Pancreas (tissue), 10 donors: ENCODE measurements at regions not wholly inside any gene's neighbourhood (a gene's known extent, or its start where the extent isn't known, plus 50 kb on each side); places are given as distances from the start of the nearest gene placed in this dataset.

ENCODE experiments used
- ATAC-seq, 4 donors: fragments of 200-7000 bp; cut with Tn5 transposase; one replicate each; pipeline versions ENCODE4 v1.8.0 to v1.9.1; 2020; ENCODE audit warnings: mild to moderate bottlenecking in 4 of 4, moderate library complexity in 4 of 4
- DNase-seq, 6 donors: peaks; one replicate each; pipeline ENCODE4 v3.0.0-alpha.2; 2020
- FAIRE-seq: peaks from 2 replicates; lab custom pipeline; 2012; peaks lifted over from hg19 to GRCh38; lab: Jason Lieb, UNC
- H3K27ac ChIP-seq, 4 donors: fragments of 200-600 bp; sonication (generic); 1 replicate in 3 of 4; 2 replicates in 1 of 4; pipeline versions ENCODE4 v1.5.0 to v1.8.0; 2020
- H3K27me3 ChIP-seq, 4 donors: fragments of 200-600 bp; one replicate each; pipeline ENCODE4 v1.8.0; 2021
- H3K36me3 ChIP-seq, 3 donors: fragments of 200-600 bp; sonication (generic) in 1 of 3; one replicate each; pipeline versions ENCODE4 v1.5.0 to v1.8.0; 2020 to 2021
- H3K4me1 ChIP-seq, 3 donors: fragments of 200-600 bp; one replicate each; pipeline ENCODE4 v1.8.0; 2021
- H3K4me3 ChIP-seq, 4 donors: fragments of 200-600 bp; sonication (generic) in 2 of 4; one replicate each; pipeline versions ENCODE4 v1.5.0 to v1.8.0; 2020 to 2021
- H3K9me3 ChIP-seq, 4 donors: fragments of 200-600 bp; one replicate each; pipeline ENCODE4 v1.8.0; 2021
- WGBS, 2 donors: extraction: QIAGEN DNeasy Blood & Tissue Kit; methylation state at CpG; one replicate each; pipeline ENCODE4 v1.1.7; 2013; 5-methylcytosine and 5-hydroxymethylcytosine counted together
- intact Hi-C, 3 donors: fragments of 100-400 bp; cut with DNase I; formaldehyde crosslinking; loops; one replicate each; pipeline versions ENCODE4 v1.11.1 to v1.14.2; 2022
- TF ChIP-seq, protein P1 (sequence below), 4 donors: fragments of 200-600 bp; sonication (generic) in 3 of 4; IDR thresholded peaks; one replicate each; pipeline versions ENCODE4 v1.5.0 to v1.8.0; 2021; ENCODE audit warnings: antibody characterized with exemption in 4 of 4
- donor health status: healthy with polysubstance abuse.
- donor health status: DM: no; HTN: no; CAD: no; lungs with moderate emphysema.
- donor health status: DM: no; HTN: no; CAD: no.
- donor health status: control.
- donor health status: control.
- donor health status: Bipolar disorder and iron deficiency.
- donor health status: DM: yes; HTN: yes; CAD: no.
- donor health status: DM: no; HTN: no; CAD: no.
- donor health status: DM: no; HTN: no; CAD: no.
- donor health status: DM: yes; HTN: yes; CAD: no.

DNA sequence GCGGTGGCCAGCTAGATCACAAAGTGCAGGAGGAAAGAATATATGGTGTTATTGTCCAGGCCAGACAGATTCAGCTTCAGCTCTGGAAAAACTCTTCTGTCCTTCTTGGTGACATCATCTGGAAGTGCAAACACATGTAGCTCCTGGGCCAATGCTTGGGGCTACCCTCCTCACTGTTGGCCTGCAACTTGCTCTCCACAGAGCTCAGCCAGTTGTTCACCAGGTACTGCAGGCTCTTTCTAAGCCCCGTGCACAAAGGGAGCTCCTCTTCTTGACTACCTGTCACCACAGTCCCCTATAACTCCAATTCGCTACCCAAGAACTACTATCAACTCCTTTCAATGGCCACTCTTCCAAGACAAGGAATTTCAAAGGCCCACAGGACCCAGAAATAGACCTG, 1175.9 kb upstream of the CDH9 start:
- DNase-seq = no peak
- intact Hi-C loops = no loop called here
- Histone ChIP-seq H3K4me1 (no peaks in the 10 kb centered on the region), H3K36me3 (no peaks in the 10 kb centered on the region), H3K27me3 (no peaks in the 10 kb centered on the region), H3K27ac (no peak overlapping the region), H3K4me3 (no peak overlapping the region), H3K9me3 (no peaks in the 10 kb centered on the region)
- TF ChIP-seq, protein P1, sequence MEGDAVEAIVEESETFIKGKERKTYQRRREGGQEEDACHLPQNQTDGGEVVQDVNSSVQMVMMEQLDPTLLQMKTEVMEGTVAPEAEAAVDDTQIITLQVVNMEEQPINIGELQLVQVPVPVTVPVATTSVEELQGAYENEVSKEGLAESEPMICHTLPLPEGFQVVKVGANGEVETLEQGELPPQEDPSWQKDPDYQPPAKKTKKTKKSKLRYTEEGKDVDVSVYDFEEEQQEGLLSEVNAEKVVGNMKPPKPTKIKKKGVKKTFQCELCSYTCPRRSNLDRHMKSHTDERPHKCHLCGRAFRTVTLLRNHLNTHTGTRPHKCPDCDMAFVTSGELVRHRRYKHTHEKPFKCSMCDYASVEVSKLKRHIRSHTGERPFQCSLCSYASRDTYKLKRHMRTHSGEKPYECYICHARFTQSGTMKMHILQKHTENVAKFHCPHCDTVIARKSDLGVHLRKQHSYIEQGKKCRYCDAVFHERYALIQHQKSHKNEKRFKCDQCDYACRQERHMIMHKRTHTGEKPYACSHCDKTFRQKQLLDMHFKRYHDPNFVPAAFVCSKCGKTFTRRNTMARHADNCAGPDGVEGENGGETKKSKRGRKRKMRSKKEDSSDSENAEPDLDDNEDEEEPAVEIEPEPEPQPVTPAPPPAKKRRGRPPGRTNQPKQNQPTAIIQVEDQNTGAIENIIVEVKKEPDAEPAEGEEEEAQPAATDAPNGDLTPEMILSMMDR (IDR thresholded peaks at IDR 0.05) = no peak
- 53 to 69% methylated on average over 3 of the region's 3 CpGs for WGBS, 2 donors
- no peak for ATAC-seq
- FAIRE-seq = no peak

DNA sequence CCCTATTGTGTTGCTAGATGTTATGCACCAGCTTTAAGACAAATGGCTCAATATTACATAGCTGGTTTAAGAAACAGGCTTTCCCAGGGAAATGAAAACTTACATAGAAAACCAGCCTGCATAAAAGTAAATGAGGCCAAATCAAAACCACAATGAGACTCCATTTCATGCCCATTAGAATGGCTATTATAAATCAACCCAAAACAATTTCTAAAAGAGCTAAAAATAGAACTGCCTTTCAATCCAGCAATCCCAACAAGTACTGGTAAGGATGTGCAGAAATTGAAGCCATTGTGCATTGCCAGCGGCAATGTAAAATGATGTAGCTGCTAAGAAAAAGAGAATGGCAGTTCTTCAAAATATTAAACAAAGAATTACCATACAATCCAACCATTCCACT, 1170.0 kb upstream of the CDH9 start:
- DNase-seq = no peak
- FAIRE-seq = no peak
- Histone ChIP-seq H3K27ac (no peak overlapping the region), H3K4me3 (no peak overlapping the region), H3K4me1 (no peaks in the 10 kb centered on the region), H3K36me3 (no peaks in the 10 kb centered on the region), H3K9me3 (no peaks in the 10 kb centered on the region), H3K27me3 (no peaks in the 10 kb centered on the region)
- TF ChIP-seq, protein P1 (IDR thresholded peaks at IDR 0.05) = no peak
- 71 to 91% methylated on average over 1 of the region's 1 CpG for WGBS, 2 donors
- intact Hi-C loops = no loop called here
- ATAC-seq = no peak

DNA sequence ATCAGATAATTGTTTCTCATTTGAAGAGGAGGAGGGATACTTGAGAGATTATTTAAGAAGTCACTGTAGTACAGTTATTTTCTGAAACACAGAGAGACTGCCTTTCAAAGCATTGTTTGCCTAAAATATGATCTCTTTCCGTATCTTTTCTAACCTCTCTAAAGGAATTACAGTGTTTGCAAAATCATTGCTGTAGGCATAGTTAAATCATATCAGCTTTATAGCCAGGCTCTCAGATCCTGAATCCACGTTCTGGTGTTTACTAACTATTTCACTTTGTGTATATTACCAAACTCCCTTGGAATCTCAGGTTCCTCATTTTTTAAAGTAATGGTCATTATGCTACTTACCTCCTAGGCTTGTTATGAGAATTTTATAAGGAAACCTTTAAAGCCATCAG, 1151.6 kb upstream of the CDH9 start:
- no peak for FAIRE-seq

DNA sequence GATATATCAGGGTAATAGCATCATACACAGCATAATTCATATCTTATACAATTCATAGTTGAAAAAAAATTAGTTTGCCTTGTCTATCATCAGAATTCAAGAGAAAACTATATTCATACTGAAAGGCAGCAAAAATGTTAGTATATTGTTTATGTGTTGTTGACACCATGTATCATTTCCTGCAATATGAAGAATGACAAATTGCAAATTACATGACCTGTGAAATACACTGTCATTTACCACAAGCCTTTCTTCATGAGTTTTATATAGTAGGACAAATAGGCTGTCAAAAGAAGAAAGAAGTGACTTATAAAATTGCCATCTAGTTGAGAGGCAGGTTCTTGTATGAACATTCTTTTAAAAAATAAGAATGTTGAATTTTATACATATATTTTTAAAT, 1136.3 kb upstream of the CDH9 start:
- Histone ChIP-seq H3K9me3 (no peaks in the 10 kb centered on the region), H3K27ac (no peak overlapping the region), H3K4me3 (no peak overlapping the region), H3K27me3 (no peaks in the 10 kb centered on the region), H3K36me3 (no peaks in the 10 kb centered on the region), H3K4me1 (no peaks in the 10 kb centered on the region)
- DNase-seq (no peak), FAIRE-seq (no peak), ATAC-seq (no peak)
- intact Hi-C loops = no loop called here
- TF ChIP-seq, protein P1 (IDR thresholded peaks at IDR 0.05) = no peak

More for the DNA sequence above, 1151.6 kb upstream of the CDH9 start:
- Histone ChIP-seq H3K27ac (no peak overlapping the region), H3K4me1 (no peaks in the 10 kb centered on the region), H3K27me3 (no peaks in the 10 kb centered on the region), H3K36me3 (no peaks in the 10 kb centered on the region), H3K4me3 (no peak overlapping the region), H3K9me3 (no peaks in the 10 kb centered on the region)
- intact Hi-C loops = no loop called here
- DNase-seq = no peak
- ATAC-seq = no peak
- TF ChIP-seq, protein P1 (IDR thresholded peaks at IDR 0.05) = no peak
- WGBS, 2 donors = 22 to 25% methylated on average over 2 of the region's 2 CpGs

DNA sequence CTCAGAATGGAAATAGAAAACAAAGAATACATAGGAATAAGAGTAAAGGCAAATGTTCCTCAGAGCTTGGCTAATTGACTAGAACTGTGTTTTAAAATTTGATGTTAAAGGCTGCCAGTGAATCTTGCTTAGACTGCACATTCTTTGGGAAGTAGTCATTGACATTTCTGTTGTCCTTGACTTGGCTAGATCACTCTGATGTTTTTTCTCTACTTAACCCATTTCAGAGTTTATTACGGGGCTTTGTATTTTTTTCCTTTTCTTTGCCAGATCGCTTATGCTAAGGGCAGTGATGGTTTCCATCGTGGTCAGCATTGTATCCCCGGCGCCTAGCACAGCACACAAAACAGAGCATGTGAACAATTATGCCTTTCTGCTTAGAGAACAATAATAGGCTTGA, 1126.7 kb upstream of the CDH9 start:
- Histone ChIP-seq H3K27ac (no peak overlapping the region), H3K4me1 (no peaks in the 10 kb centered on the region), H3K9me3 (no peaks in the 10 kb centered on the region), H3K36me3 (no peaks in the 10 kb centered on the region), H3K4me3 (no peak overlapping the region), H3K27me3 (no peaks in the 10 kb centered on the region)
- intact Hi-C loops = no loop called here
- no peak for FAIRE-seq
- ATAC-seq = no peak
- WGBS, 2 donors = 65 to 79% methylated on average over 5 of the region's 5 CpGs
- no peak for DNase-seq
- TF ChIP-seq, protein P1 (IDR thresholded peaks at IDR 0.05) = no peak
